Large intestine (tissue), 3 donors: ENCODE measurements at regions not wholly inside any gene's neighbourhood (a gene's known extent, or its start where the extent isn't known, plus 50 kb on each side); places are given as distances from the start of the nearest gene placed in this dataset.

Source experiments
- DNase-seq, 2 donors: peaks; one replicate each; pipeline versions ENCODE4 v3.0.0 to v3.0.0-alpha.2; 2013
- H3K27ac ChIP-seq: one replicate; pipeline ENCODE4 v1.5.1; 2013; ENCODE audit warnings: low read length
- H3K27me3 ChIP-seq: 2 replicates; pipeline ENCODE4 v1.6.1; 2013; ENCODE audit warnings: low read length; ENCODE audit not compliant: control insufficient read depth, insufficient read depth
- H3K36me3 ChIP-seq: 2 replicates; pipeline ENCODE4 v1.6.1; 2013; ENCODE audit warnings: low read length; ENCODE audit not compliant: control insufficient read depth, insufficient read depth
- H3K4me1 ChIP-seq: one replicate; pipeline ENCODE4 v1.6.1; 2013; ENCODE audit warnings: low read length; ENCODE audit not compliant: control insufficient read depth, insufficient read depth
- H3K4me3 ChIP-seq: one replicate; pipeline ENCODE4 v1.5.1; 2013; ENCODE audit warnings: low read length
- H3K9me3 ChIP-seq: one replicate; pipeline ENCODE4 v1.6.1; 2013; ENCODE audit warnings: mild to moderate bottlenecking, low read depth, low read length, moderate library complexity; ENCODE audit not compliant: control insufficient read depth
- WGBS: methylation state at CpG from one replicate; pipeline ENCODE4 v1.1.5; 2013; ENCODE audit warnings: low lambda C conversion rate; ENCODE audit not compliant: insufficient coverage; 5-methylcytosine and 5-hydroxymethylcytosine counted together

- Histone ChIP-seq H3K9me3 (peaks cover under 1% of the 10 kb centered on the region), H3K27ac (no peak overlapping the region), H3K4me1 (no peaks in the 10 kb centered on the region), H3K36me3 (no peaks in the 10 kb centered on the region), H3K4me3 (no peak overlapping the region), H3K27me3 (peaks cover 3% of the 10 kb centered on the region)
- WGBS, result 82% methylated on average over 2 of the region's 4 CpGs
- no peak for DNase-seq
Measured at GRCh38 chr20:56868746-56869145, 239.6 kb downstream of the TFAP2C start.

- no peak overlapping the region for H3K27ac ChIP-seq
- no peaks in the 10 kb centered on the region for H3K4me1 ChIP-seq
- H3K36me3 ChIP-seq, result no peaks in the 10 kb centered on the region
- H3K4me3 ChIP-seq, result no peak overlapping the region
- no CpG with 5 or more reads among the region's 5 CpGs for WGBS
- H3K9me3 ChIP-seq, result peaks cover 2% of the 10 kb centered on the region
- no peaks in the 10 kb centered on the region for H3K27me3 ChIP-seq
- DNase-seq, result no peak
Measured at GRCh38 chr20:56870271-56870670, 241.2 kb downstream of the TFAP2C start.

GRCh38 chr20:56871691-56872090 is 242.6 kb downstream of the TFAP2C start:
- H3K27ac ChIP-seq, result no peak overlapping the region
- H3K4me1 ChIP-seq, result no peaks in the 10 kb centered on the region
- peaks cover 2% of the 10 kb centered on the region for H3K9me3 ChIP-seq
- no CpG with 5 or more reads among the region's 11 CpGs for WGBS
- no peak for DNase-seq
- H3K36me3 ChIP-seq, result no peaks in the 10 kb centered on the region
- no peak overlapping the region for H3K4me3 ChIP-seq
- H3K27me3 ChIP-seq, result no peaks in the 10 kb centered on the region

GRCh38 chr20:56872620-56873458 is 243.7 kb downstream of the TFAP2C start:
- Histone ChIP-seq H3K36me3 (no peaks in the 10 kb centered on the region), H3K4me3 (no peak overlapping the region), H3K4me1 (no peaks in the 10 kb centered on the region), H3K27ac (no peak overlapping the region), H3K9me3 (peaks cover 2% of the 10 kb centered on the region), H3K27me3 (no peaks in the 10 kb centered on the region)
- DNase-seq, result no peak
- no CpG with 5 or more reads among the region's 11 CpGs for WGBS

- WGBS, result no CpG with 5 or more reads among the region's 26 CpGs
- Histone ChIP-seq H3K27me3 (no peaks in the 10 kb centered on the region), H3K4me3 (no peak overlapping the region), H3K9me3 (peaks cover 2% of the 10 kb centered on the region), H3K4me1 (no peaks in the 10 kb centered on the region), H3K27ac (no peak overlapping the region), H3K36me3 (no peaks in the 10 kb centered on the region)
- no peak for DNase-seq
Measured at GRCh38 chr20:56873836-56874235, 244.7 kb downstream of the TFAP2C start.

GRCh38 chr20:56875052-56875659 is 246.1 kb downstream of the TFAP2C start:
- no peak for DNase-seq

GRCh38 chr20:56875803-56876202 is 246.7 kb downstream of the TFAP2C start:
- no peak for DNase-seq
- H3K4me1 ChIP-seq, result no peaks in the 10 kb centered on the region
- 80% methylated on average over 1 of the region's 7 CpGs for WGBS
- no peaks in the 10 kb centered on the region for H3K27me3 ChIP-seq
- H3K27ac ChIP-seq, result no peak overlapping the region
- peaks cover 2% of the 10 kb centered on the region for H3K9me3 ChIP-seq
- no peaks in the 10 kb centered on the region for H3K36me3 ChIP-seq
- H3K4me3 ChIP-seq, result no peak overlapping the region

More at GRCh38 chr20:56875052-56875659, 246.1 kb downstream of the TFAP2C start:
- Histone ChIP-seq H3K27ac (no peak overlapping the region), H3K36me3 (no peaks in the 10 kb centered on the region), H3K9me3 (peaks cover 2% of the 10 kb centered on the region), H3K4me3 (no peak overlapping the region), H3K27me3 (no peaks in the 10 kb centered on the region), H3K4me1 (no peaks in the 10 kb centered on the region)
- WGBS, result no CpG with 5 or more reads among the region's 6 CpGs

GRCh38 chr20:56885521-56885920 is 256.4 kb downstream of the TFAP2C start:
- H3K9me3 ChIP-seq, result no peaks in the 10 kb centered on the region
- DNase-seq, result no peak
- no peaks in the 10 kb centered on the region for H3K4me1 ChIP-seq
- H3K4me3 ChIP-seq, result no peak overlapping the region
- WGBS, result 100% methylated on average over 1 of the region's 14 CpGs
- H3K36me3 ChIP-seq, result no peaks in the 10 kb centered on the region
- no peak overlapping the region for H3K27ac ChIP-seq
- H3K27me3 ChIP-seq, result no peaks in the 10 kb centered on the region

GRCh38 chr20:56890011-56890410 is 260.9 kb downstream of the TFAP2C start:
- Histone ChIP-seq H3K4me3 (no peak overlapping the region), H3K9me3 (no peaks in the 10 kb centered on the region), H3K36me3 (no peaks in the 10 kb centered on the region), H3K27ac (no peak overlapping the region), H3K27me3 (no peaks in the 10 kb centered on the region), H3K4me1 (no peaks in the 10 kb centered on the region)
- DNase-seq, result no peak
- no CpG with 5 or more reads among the region's 11 CpGs for WGBS

GRCh38 chr20:56893226-56893917 is 264.3 kb downstream of the TFAP2C start:
- H3K4me3 ChIP-seq, result no peak overlapping the region
- no peaks in the 10 kb centered on the region for H3K9me3 ChIP-seq
- H3K4me1 ChIP-seq, result no peaks in the 10 kb centered on the region
- peak in 1 of 2 donors; percentile 54 for DNase-seq
- no peaks in the 10 kb centered on the region for H3K36me3 ChIP-seq
- H3K27me3 ChIP-seq, result peaks cover 3% of the 10 kb centered on the region
- no peak overlapping the region for H3K27ac ChIP-seq
- WGBS, result no CpG with 5 or more reads among the region's 8 CpGs
